Cerebellar cortex (tissue), 1 donor: ENCODE measurements at regions not wholly inside any gene's neighbourhood (a gene's known extent, or its start where the extent isn't known, plus 50 kb on each side); places are given as distances from the start of the nearest gene placed in this dataset.
A peak's percentile ranks its signal among the peaks of the same experiment; 100 is the strongest.
"Not testable (repeated sequence)": the region's sequence is repeated elsewhere in the genome, so short reads cannot be mapped to it uniquely, and the experiment has no call there.

ENCODE experiments used
- DNase-seq: peaks from one replicate; pipeline ENCODE4 v3.0.0-alpha.2; 2015; ENCODE audit warnings: low spot score

- DNase-seq = no peak
Measured at GRCh38 chr7:23938215-23938614, 228.2 kb downstream of the STK31 start.

- peak; percentile 8 for DNase-seq
Measured at GRCh38 chr7:23938937-23939552, 229.0 kb downstream of the STK31 start.

- not testable (repeated sequence) for DNase-seq
Measured at GRCh38 chr7:23939747-23940146, 229.7 kb downstream of the STK31 start.

- DNase-seq = no peak
Measured at GRCh38 chr7:23941551-23941950, 231.5 kb downstream of the STK31 start.

GRCh38 chr7:23942032-23942431 is 232.0 kb downstream of the STK31 start:
- no peak for DNase-seq

GRCh38 chr7:23944131-23944530 is 234.1 kb downstream of the STK31 start:
- no peak for DNase-seq

GRCh38 chr7:23945472-23945871 is 235.5 kb downstream of the STK31 start:
- DNase-seq = no peak

GRCh38 chr7:23955145-23955544 is 245.1 kb downstream of the STK31 start:
- no peak for DNase-seq

GRCh38 chr7:23955600-23956149 is 245.7 kb downstream of the STK31 start:
- no peak for DNase-seq

GRCh38 chr7:23956772-23957576 is 247.0 kb downstream of the STK31 start:
- no peak for DNase-seq

GRCh38 chr7:23959821-23960220 is 249.8 kb downstream of the STK31 start:
- DNase-seq = no peak

- DNase-seq = no peak
Measured at GRCh38 chr7:23960361-23960760, 250.3 kb downstream of the STK31 start.

- no peak for DNase-seq
Measured at GRCh38 chr7:23963461-23964165, 253.6 kb downstream of the STK31 start.

GRCh38 chr7:23964715-23965114 is 254.7 kb downstream of the STK31 start:
- DNase-seq = no peak

GRCh38 chr7:23965296-23965695 is 255.3 kb downstream of the STK31 start:
- no peak for DNase-seq

GRCh38 chr7:23966941-23967340 is 256.9 kb downstream of the STK31 start:
- no peak for DNase-seq

- no peak for DNase-seq
Measured at GRCh38 chr7:23967949-23968599, 258.1 kb downstream of the STK31 start.

GRCh38 chr7:23968791-23969190 is 258.8 kb downstream of the STK31 start:
- DNase-seq = no peak

GRCh38 chr7:23969443-23969842 is 259.4 kb downstream of the STK31 start:
- no peak for DNase-seq

- DNase-seq = no peak
Measured at GRCh38 chr7:23970193-23970592, 260.2 kb downstream of the STK31 start.

GRCh38 chr7:23971031-23971430 is 261.0 kb downstream of the STK31 start:
- no peak for DNase-seq

GRCh38 chr7:23972057-23972456 is 262.0 kb downstream of the STK31 start:
- DNase-seq = no peak
